Heart left ventricle (tissue), 13 donors: ENCODE measurements at regions not wholly inside any gene's neighbourhood (a gene's known extent, or its start where the extent isn't known, plus 50 kb on each side); places are given as distances from the start of the nearest gene placed in this dataset.

Experiments used
- CTCF ChIP-seq, 12 donors: fragments of 200-600 bp; sonication (generic) in 4 of 12; IDR thresholded peaks; one replicate each; pipeline versions ENCODE4 v1.5.0 to v1.8.0; 2018 to 2022; ENCODE audit warnings: antibody characterized with exemption in 12 of 12, mild to moderate bottlenecking in 5 of 12
- POLR2A ChIP-seq, 2 donors: fragments of 450-650 bp; IDR thresholded peaks; one replicate each; pipeline ENCODE4 v1.6.1; 2017; ENCODE audit warnings: antibody characterized with exemption in 2 of 2, mild to moderate bottlenecking in 2 of 2, moderate library complexity in 2 of 2
- donor health status: ischemic (EF 13 %, LVEDD 7.1; RV severe dilation, severe dysfunction).
- donor health status: DM: no; HTN: yes; CAD: no.
- donor health status: DM: no; HTN: no; CAD: no.
- donor health status: ischemic (EF 25% LVEDD 6.9; RV normal size, moderate dysfunction).
- donor health status: ischemic (EF 25% LVEDD 5.7; RV mildly dilated, moderate dysfunction).
- donor health status: ischemic (EF 35%, LVEDD 5.7; RV mildly dilated, moderate dysfunction).
- donor health status: nonischemic (EF 11% LVEDD 7.7; RV severe dilation, severe dysfunction).
- donor health status: DM: yes; HTN: yes; CAD: no.
- donor health status: PGD.
- donor health status: ischemic (EF 29% LVEDD 5.4; RV normal size, mild dysfunction).
- donor health status: nonischemic (EF 23%, LVEDD 6.1; RV moderate dilation, normal function).

GRCh38 chr3:152053866-152054265 lies 180.4 kb downstream of the SUCNR1 start:
- TF ChIP-seq CTCF (IDR thresholded peaks at IDR 0.05) (no peak), POLR2A (IDR thresholded peaks at IDR 0.05) (no peak)
